OCI-LY1 (cell line): ENCODE measurements at regions not wholly inside any gene's neighbourhood (a gene's known extent, or its start where the extent isn't known, plus 50 kb on each side); places are given as distances from the start of the nearest gene placed in this dataset.

Source experiments
- EZH2 ChIP-seq: fragments of 200-600 bp; sonication (generic), shearing (Covaris generic); IDR thresholded peaks from 2 replicates; pipeline ENCODE4 v1.8.0; 2017; ENCODE audit warnings: borderline replicate concordance, mixed run types, mild to moderate bottlenecking, antibody characterized with exemption, low read length, moderate library complexity, mixed read lengths
- TF ChIP-seq, protein P1 (sequence below): fragments of 200-600 bp; sonication (generic), shearing (Covaris generic); IDR thresholded peaks from 2 replicates; pipeline ENCODE4 v1.5.1; 2017; ENCODE audit warnings: mild to moderate bottlenecking, antibody characterized with exemption, low read length, moderate library complexity, mixed read lengths

DNA sequence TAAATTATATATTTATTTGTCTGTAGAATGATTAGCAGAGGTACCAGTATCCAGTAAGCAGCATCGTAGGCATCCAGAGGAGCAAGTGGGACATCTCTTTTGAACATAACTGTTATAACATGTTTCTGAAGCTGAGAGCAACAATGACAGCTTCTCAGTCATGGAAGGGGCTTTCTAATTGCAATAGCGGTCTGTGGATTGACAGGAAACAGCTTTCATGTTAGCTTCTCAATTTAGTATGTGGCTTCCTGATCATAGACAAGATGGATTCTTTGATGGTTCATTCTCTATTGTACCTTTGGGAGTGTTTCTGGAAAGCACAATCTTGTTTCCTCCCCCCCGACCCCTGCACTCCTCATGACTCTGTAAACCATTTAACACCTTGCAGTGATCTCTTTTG, 434.6 kb upstream of the GNPDA2 start:
- TF ChIP-seq, protein P1, sequence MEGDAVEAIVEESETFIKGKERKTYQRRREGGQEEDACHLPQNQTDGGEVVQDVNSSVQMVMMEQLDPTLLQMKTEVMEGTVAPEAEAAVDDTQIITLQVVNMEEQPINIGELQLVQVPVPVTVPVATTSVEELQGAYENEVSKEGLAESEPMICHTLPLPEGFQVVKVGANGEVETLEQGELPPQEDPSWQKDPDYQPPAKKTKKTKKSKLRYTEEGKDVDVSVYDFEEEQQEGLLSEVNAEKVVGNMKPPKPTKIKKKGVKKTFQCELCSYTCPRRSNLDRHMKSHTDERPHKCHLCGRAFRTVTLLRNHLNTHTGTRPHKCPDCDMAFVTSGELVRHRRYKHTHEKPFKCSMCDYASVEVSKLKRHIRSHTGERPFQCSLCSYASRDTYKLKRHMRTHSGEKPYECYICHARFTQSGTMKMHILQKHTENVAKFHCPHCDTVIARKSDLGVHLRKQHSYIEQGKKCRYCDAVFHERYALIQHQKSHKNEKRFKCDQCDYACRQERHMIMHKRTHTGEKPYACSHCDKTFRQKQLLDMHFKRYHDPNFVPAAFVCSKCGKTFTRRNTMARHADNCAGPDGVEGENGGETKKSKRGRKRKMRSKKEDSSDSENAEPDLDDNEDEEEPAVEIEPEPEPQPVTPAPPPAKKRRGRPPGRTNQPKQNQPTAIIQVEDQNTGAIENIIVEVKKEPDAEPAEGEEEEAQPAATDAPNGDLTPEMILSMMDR = no peak
- TF ChIP-seq EZH2 = no peak
